GM18870 (cell line): ENCODE measurements at regions not wholly inside any gene's neighbourhood (a gene's known extent, or its start where the extent isn't known, plus 50 kb on each side); places are given as distances from the start of the nearest gene placed in this dataset.

Source experiments
- ATAC-seq: cut with Tn5 transposase; IDR thresholded peaks from one replicate; pipeline ENCODE4 v1.9.1; 2021; ENCODE audit warnings: moderate library complexity; ENCODE audit not compliant: unreplicated experiment

- ATAC-seq, result no peak
Measured at GRCh38 chr15:66848116-66848515, 146.1 kb downstream of the SMAD6 start.

GRCh38 chr15:66848686-66849392 lies 146.8 kb downstream of the SMAD6 start:
- ATAC-seq, result no peak

- ATAC-seq, result no peak
Measured at GRCh38 chr15:66849393-66849745, 147.3 kb downstream of the SMAD6 start.

GRCh38 chr15:66849746-66850077 lies 147.7 kb downstream of the SMAD6 start:
- ATAC-seq, result no peak

GRCh38 chr15:66850078-66850991 lies 148.3 kb downstream of the SMAD6 start:
- ATAC-seq, result no peak

- no peak for ATAC-seq
Measured at GRCh38 chr15:66850996-66851310, 148.9 kb downstream of the SMAD6 start.

- no peak for ATAC-seq
Measured at GRCh38 chr15:66851311-66852063, 149.5 kb downstream of the SMAD6 start.

- no peak for ATAC-seq
Measured at GRCh38 chr15:66852064-66852905, 150.2 kb downstream of the SMAD6 start.

- ATAC-seq, result no peak
Measured at GRCh38 chr15:66854012-66854965, 152.3 kb downstream of the SMAD6 start.

GRCh38 chr15:66855041-66855440 lies 153.0 kb downstream of the SMAD6 start:
- ATAC-seq, result no peak

GRCh38 chr15:66857694-66858093 lies 155.7 kb downstream of the SMAD6 start:
- no peak for ATAC-seq

GRCh38 chr15:66858423-66859207 lies 156.6 kb downstream of the SMAD6 start:
- ATAC-seq, result no peak

GRCh38 chr15:66859688-66860253 lies 157.7 kb downstream of the SMAD6 start:
- no peak for ATAC-seq

GRCh38 chr15:66860844-66861243 lies 158.8 kb downstream of the SMAD6 start:
- no peak for ATAC-seq

GRCh38 chr15:66862111-66862939 lies 160.3 kb downstream of the SMAD6 start:
- ATAC-seq, result no peak

GRCh38 chr15:66862940-66863335 lies 160.9 kb downstream of the SMAD6 start:
- ATAC-seq, result no peak

- no peak for ATAC-seq
Measured at GRCh38 chr15:66863390-66864085, 161.5 kb downstream of the SMAD6 start.
